Uterus (tissue), 3 donors: ENCODE measurements at regions not wholly inside any gene's neighbourhood (a gene's known extent, or its start where the extent isn't known, plus 50 kb on each side); places are given as distances from the start of the nearest gene placed in this dataset.

Source experiments
- DNase-seq, 2 donors: peaks; one replicate each; pipeline ENCODE4 v3.0.0-alpha.2; 2019 to 2020
- H3K27ac ChIP-seq, 2 donors: fragments of 200-600 bp; sonication (generic); 1 replicate in 1 of 2; 2 replicates in 1 of 2; pipeline ENCODE4 v1.5.1; 2016 to 2018
- H3K27me3 ChIP-seq, 2 donors: fragments of 200-600 bp; sonication (generic); one replicate each; pipeline ENCODE4 v1.5.1; 2018 to 2019; ENCODE audit warnings: control low read depth in 1 of 2
- H3K36me3 ChIP-seq, 2 donors: fragments of 200-600 bp; sonication (generic); one replicate each; pipeline ENCODE4 v1.5.1; 2019; ENCODE audit warnings: control low read depth in 1 of 2
- H3K4me1 ChIP-seq, 2 donors: fragments of 200-600 bp; sonication (generic); one replicate each; pipeline ENCODE4 v1.5.1; 2018 to 2019; ENCODE audit warnings: control low read depth in 1 of 2
- H3K4me3 ChIP-seq, 2 donors: fragments of 200-600 bp; sonication (generic); 1 replicate in 1 of 2; 2 replicates in 1 of 2; pipeline ENCODE4 v1.5.1; 2018 to 2019; ENCODE audit warnings: mild to moderate bottlenecking in 1 of 2
- H3K9me3 ChIP-seq, 2 donors: fragments of 200-600 bp; sonication (generic); one replicate each; pipeline ENCODE4 v1.5.1; 2019; ENCODE audit warnings: control low read depth in 1 of 2
- POLR2A ChIP-seq, 2 donors: fragments of 450-650 bp; IDR thresholded peaks; one replicate each; pipeline ENCODE4 v1.6.1; 2016; ENCODE audit warnings: antibody characterized with exemption in 2 of 2, mild to moderate bottlenecking in 1 of 2, moderate library complexity in 1 of 2
- intact Hi-C: fragments of 100-400 bp; cut with DNase I; formaldehyde crosslinking; loops from one replicate; pipeline ENCODE4 v1.15.1; 2023; ENCODE audit warnings: low total_unique reads
- TF ChIP-seq, protein P1 (sequence below), 4 experiments: fragments of 200-600 bp in 2 of 4; fragments of 450-650 bp in 2 of 4; sonication (generic) in 2 of 4; IDR thresholded peaks; one replicate each; pipeline ENCODE4 v1.5.1; 2016 to 2019; ENCODE audit warnings: antibody characterized with exemption in 4 of 4, mild to moderate bottlenecking in 2 of 4, moderate library complexity in 1 of 4
- donor health status: DM: yes; HTN: yes; CAD: no.

DNA sequence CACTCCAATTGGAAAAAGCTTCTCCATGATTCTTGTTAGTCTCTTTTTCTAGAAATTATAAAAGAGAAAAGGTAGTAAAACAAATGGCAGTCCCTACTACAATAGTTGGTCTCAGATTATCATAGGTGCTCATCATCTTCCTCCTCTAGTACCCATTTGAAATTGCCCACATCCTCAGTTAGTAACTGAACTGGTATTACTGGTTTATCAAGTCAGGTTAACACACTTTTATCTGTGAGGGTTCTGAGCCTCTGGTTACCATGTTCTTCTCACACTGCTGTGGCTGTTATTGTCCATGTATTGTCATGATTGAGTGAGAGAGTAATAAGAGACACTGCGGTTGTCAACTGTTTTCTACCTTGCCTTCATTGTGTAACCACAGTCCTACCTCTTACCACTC is 901.7 kb downstream of the TLE1 start:
- intact Hi-C loops, result no loop called here
- no peaks in the 10 kb centered on the region for H3K4me1 ChIP-seq

DNA sequence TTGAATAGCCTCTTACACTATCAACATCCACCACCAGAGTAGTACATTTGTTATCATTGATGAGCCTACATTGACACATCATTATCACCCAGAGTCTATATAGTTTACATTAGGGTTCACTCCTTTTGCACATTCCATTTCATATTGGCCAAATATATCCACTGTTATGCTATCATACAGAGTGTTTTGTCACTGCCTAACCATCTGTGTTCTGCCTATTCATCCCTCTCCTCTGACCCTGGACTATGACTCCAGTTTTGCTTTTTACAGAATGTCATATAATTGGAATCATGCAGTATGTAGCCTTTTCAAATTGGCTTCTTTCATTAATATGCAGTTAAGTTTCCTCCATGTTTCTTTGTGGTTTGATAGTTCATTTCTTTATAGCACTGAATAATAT is 904.7 kb downstream of the TLE1 start:
- intact Hi-C loops, result no loop called here
- Histone ChIP-seq H3K27me3 (no peaks in the 10 kb centered on the region), H3K36me3 (no peaks in the 10 kb centered on the region), H3K4me3 (no peak overlapping the region), H3K4me1 (no peaks in the 10 kb centered on the region), H3K9me3 (no peaks in the 10 kb centered on the region), H3K27ac (no peak overlapping the region)
- DNase-seq, result no peak
- TF ChIP-seq POLR2A (IDR thresholded peaks at IDR 0.05), result no peak
- TF ChIP-seq, protein P1, sequence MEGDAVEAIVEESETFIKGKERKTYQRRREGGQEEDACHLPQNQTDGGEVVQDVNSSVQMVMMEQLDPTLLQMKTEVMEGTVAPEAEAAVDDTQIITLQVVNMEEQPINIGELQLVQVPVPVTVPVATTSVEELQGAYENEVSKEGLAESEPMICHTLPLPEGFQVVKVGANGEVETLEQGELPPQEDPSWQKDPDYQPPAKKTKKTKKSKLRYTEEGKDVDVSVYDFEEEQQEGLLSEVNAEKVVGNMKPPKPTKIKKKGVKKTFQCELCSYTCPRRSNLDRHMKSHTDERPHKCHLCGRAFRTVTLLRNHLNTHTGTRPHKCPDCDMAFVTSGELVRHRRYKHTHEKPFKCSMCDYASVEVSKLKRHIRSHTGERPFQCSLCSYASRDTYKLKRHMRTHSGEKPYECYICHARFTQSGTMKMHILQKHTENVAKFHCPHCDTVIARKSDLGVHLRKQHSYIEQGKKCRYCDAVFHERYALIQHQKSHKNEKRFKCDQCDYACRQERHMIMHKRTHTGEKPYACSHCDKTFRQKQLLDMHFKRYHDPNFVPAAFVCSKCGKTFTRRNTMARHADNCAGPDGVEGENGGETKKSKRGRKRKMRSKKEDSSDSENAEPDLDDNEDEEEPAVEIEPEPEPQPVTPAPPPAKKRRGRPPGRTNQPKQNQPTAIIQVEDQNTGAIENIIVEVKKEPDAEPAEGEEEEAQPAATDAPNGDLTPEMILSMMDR (IDR thresholded peaks at IDR 0.05), result no peak

More for the DNA sequence above, 901.7 kb downstream of the TLE1 start:
- no peaks in the 10 kb centered on the region for H3K36me3 ChIP-seq
- DNase-seq, result no peak
- H3K27ac ChIP-seq, result no peak overlapping the region
- no peaks in the 10 kb centered on the region for H3K27me3 ChIP-seq
- H3K9me3 ChIP-seq, result no peaks in the 10 kb centered on the region
- H3K4me3 ChIP-seq, result no peak overlapping the region
- TF ChIP-seq, protein P1 (IDR thresholded peaks at IDR 0.05), result no peak
- no peak for TF ChIP-seq POLR2A (IDR thresholded peaks at IDR 0.05)

- no peak for TF ChIP-seq POLR2A (IDR thresholded peaks at IDR 0.05)
- TF ChIP-seq, protein P1 (IDR thresholded peaks at IDR 0.05), result no peak
- Histone ChIP-seq H3K27ac (no peak overlapping the region), H3K4me1 (no peaks in the 10 kb centered on the region), H3K4me3 (no peak overlapping the region), H3K36me3 (no peaks in the 10 kb centered on the region), H3K9me3 (no peaks in the 10 kb centered on the region), H3K27me3 (no peaks in the 10 kb centered on the region)
- DNase-seq, result no peak
- intact Hi-C loops, result no loop called here
Measured at GRCh38 chr9:80775971-80776370, 913.4 kb downstream of the TLE1 start.

- no peaks in the 10 kb centered on the region for H3K36me3 ChIP-seq
- H3K4me3 ChIP-seq, result no peak overlapping the region
- no peak for DNase-seq
- intact Hi-C loops, result no loop called here
- TF ChIP-seq, protein P1 (IDR thresholded peaks at IDR 0.05), result no peak
- TF ChIP-seq POLR2A (IDR thresholded peaks at IDR 0.05), result no peak
- no peaks in the 10 kb centered on the region for H3K4me1 ChIP-seq
- no peaks in the 10 kb centered on the region for H3K9me3 ChIP-seq
- H3K27ac ChIP-seq, result no peak overlapping the region
- no peaks in the 10 kb centered on the region for H3K27me3 ChIP-seq
Measured at GRCh38 chr9:80775530-80775929, 913.8 kb downstream of the TLE1 start.

- Histone ChIP-seq H3K4me3 (no peak overlapping the region), H3K27me3 (no peaks in the 10 kb centered on the region), H3K4me1 (no peaks in the 10 kb centered on the region), H3K9me3 (no peaks in the 10 kb centered on the region), H3K36me3 (no peaks in the 10 kb centered on the region), H3K27ac (no peak overlapping the region)
- intact Hi-C loops, result no loop called here
- DNase-seq, result no peak
- TF ChIP-seq, protein P1 (IDR thresholded peaks at IDR 0.05), result no peak
- TF ChIP-seq POLR2A (IDR thresholded peaks at IDR 0.05), result no peak
Measured at GRCh38 chr9:80771555-80772347, 917.6 kb downstream of the TLE1 start.
